DMS79 treated with DMSO at 0.1 percent for 48 hours (cell line): ENCODE measurements at regions not wholly inside any gene's neighbourhood (a gene's known extent, or its start where the extent isn't known, plus 50 kb on each side); places are given as distances from the start of the nearest gene placed in this dataset.
"Not testable (repeated sequence)": the region's sequence is repeated elsewhere in the genome, so short reads cannot be mapped to it uniquely, and the experiment has no call there.

Experiments
- DNase-seq: peaks from one replicate; lab custom pipeline; 2025; lab: John Stamatoyannopoulos, UW

GRCh38 chr2:62330959-62331358, 135.0 kb downstream of the B3GNT2 start:
- DNase-seq: no peak

GRCh38 chr2:62329797-62330196, 133.9 kb downstream of the B3GNT2 start:
- no peak for DNase-seq

GRCh38 chr2:62326735-62327134, 130.8 kb downstream of the B3GNT2 start:
- no peak for DNase-seq

- DNase-seq: no peak
These were observed 129.5 kb downstream of the B3GNT2 start for GRCh38 chr2:62325398-62325797.

GRCh38 chr2:62321380-62322289, 125.7 kb downstream of the B3GNT2 start:
- DNase-seq: peak; percentile 5

GRCh38 chr2:62320657-62321357, 124.9 kb downstream of the B3GNT2 start:
- no peak for DNase-seq

GRCh38 chr2:62320137-62320536, 124.2 kb downstream of the B3GNT2 start:
- not testable (repeated sequence) for DNase-seq

- no peak for DNase-seq
These were observed 123.2 kb downstream of the B3GNT2 start for GRCh38 chr2:62319070-62319469.

- no peak for DNase-seq
These were observed 119.6 kb downstream of the B3GNT2 start for GRCh38 chr2:62315476-62315875.

GRCh38 chr2:62314291-62314690, 118.4 kb downstream of the B3GNT2 start:
- DNase-seq: no peak

GRCh38 chr2:62313449-62314227, 117.7 kb downstream of the B3GNT2 start:
- no peak for DNase-seq

GRCh38 chr2:62309465-62310091, 113.7 kb downstream of the B3GNT2 start:
- DNase-seq: no peak

- no peak for DNase-seq
These were observed 113.2 kb downstream of the B3GNT2 start for GRCh38 chr2:62309081-62309464.

- peak; percentile 12 for DNase-seq
These were observed 111.8 kb downstream of the B3GNT2 start for GRCh38 chr2:62307469-62308389.

GRCh38 chr2:62306751-62307468, 111.0 kb downstream of the B3GNT2 start:
- DNase-seq: peak; percentile 72

- peak; percentile 52 for DNase-seq
These were observed 109.7 kb downstream of the B3GNT2 start for GRCh38 chr2:62305421-62306176.

- peak; percentile 79 for DNase-seq
These were observed 108.8 kb downstream of the B3GNT2 start for GRCh38 chr2:62304429-62305417.

GRCh38 chr2:62303788-62304187, 107.9 kb downstream of the B3GNT2 start:
- no peak for DNase-seq
